ENCODE measurements at regions not wholly inside any gene's neighbourhood (a gene's known extent, or its start where the extent isn't known, plus 50 kb on each side); places are given as distances from the start of the nearest gene placed in this dataset.

GRCh38 chr2:9156483-9156882, 50.1 kb upstream of the ASAP2 start:
- DNase-seq, result no peak

- DNase-seq, result no peak
Observed at GRCh38 chr2:9154061-9154460, 52.6 kb upstream of the ASAP2 start.

- DNase-seq, result no peak
Observed at GRCh38 chr2:9153643-9153980, 53.0 kb upstream of the ASAP2 start.

GRCh38 chr2:9152975-9153642, 53.5 kb upstream of the ASAP2 start:
- DNase-seq, result no peak

GRCh38 chr2:9150906-9151305, 55.7 kb upstream of the ASAP2 start:
- DNase-seq, result no peak

GRCh38 chr2:9150568-9150900, 56.1 kb upstream of the ASAP2 start:
- no peak for DNase-seq

- DNase-seq, result no peak
Observed at GRCh38 chr2:9149726-9150567, 56.7 kb upstream of the ASAP2 start.

- DNase-seq, result no peak
Observed at GRCh38 chr2:9149388-9149660, 57.3 kb upstream of the ASAP2 start.

GRCh38 chr2:9146646-9147045, 60.0 kb upstream of the ASAP2 start:
- DNase-seq, result no peak

GRCh38 chr2:9145752-9146430, 60.7 kb upstream of the ASAP2 start:
- no peak for DNase-seq

GRCh38 chr2:9145109-9145751, 61.4 kb upstream of the ASAP2 start:
- no peak for DNase-seq

GRCh38 chr2:9144617-9145016, 62.0 kb upstream of the ASAP2 start:
- DNase-seq, result no peak

GRCh38 chr2:9144046-9144445, 62.6 kb upstream of the ASAP2 start:
- peak in 1 of 5 experiments; percentile 25 for DNase-seq

GRCh38 chr2:9143264-9143815, 63.3 kb upstream of the ASAP2 start:
- DNase-seq, result no peak

GRCh38 chr2:9142551-9143263, 63.9 kb upstream of the ASAP2 start:
- DNase-seq, result peak; percentile 41 to 74 (median 53)

- DNase-seq, result no peak
Observed at GRCh38 chr2:9141706-9142460, 64.7 kb upstream of the ASAP2 start.

GRCh38 chr2:9141091-9141667, 65.4 kb upstream of the ASAP2 start:
- no peak for DNase-seq

- no peak for DNase-seq
Observed at GRCh38 chr2:9140645-9141044, 66.0 kb upstream of the ASAP2 start.

GRCh38 chr2:9139491-9140443, 66.8 kb upstream of the ASAP2 start:
- peak in 4 of 5 experiments; percentile 18 to 55 (median 41) for DNase-seq
